H1 (cell line): ENCODE measurements at regions not wholly inside any gene's neighbourhood (a gene's known extent, or its start where the extent isn't known, plus 50 kb on each side); places are given as distances from the start of the nearest gene placed in this dataset.

ENCODE experiments used
- NANOG ChIP-seq: IDR thresholded peaks from 2 replicates; pipeline ENCODE4 v1.6.1; 2011; ENCODE audit warnings: low read length, low read depth, mild to moderate bottlenecking, inconsistent platforms; ENCODE audit not compliant: insufficient read depth, poor library complexity, severe bottlenecking
- RAD21 ChIP-seq, 2 experiments: IDR thresholded peaks in 1 of 2; conservative IDR thresholded peaks in 1 of 2; 2 replicates each; pipeline ENCODE4 v1.6.1; 2011; ENCODE audit warnings: low read depth in 2 of 2, low read length in 2 of 2, improper control_type of control experiment in 1 of 2, inconsistent platforms in 1 of 2, mild to moderate bottlenecking in 1 of 2, moderate library complexity in 1 of 2
- TAF7 ChIP-seq: optimal IDR thresholded peaks from 2 replicates; pipeline ENCODE3; 2011; ENCODE audit warnings: low read depth, mild to moderate bottlenecking, inconsistent platforms, low read length, moderate library complexity, borderline replicate concordance
- USF2 ChIP-seq: IDR thresholded peaks from 2 replicates; pipeline ENCODE4 v1.6.1; 2011; ENCODE audit warnings: low read length, improper control_type of control experiment

DNA sequence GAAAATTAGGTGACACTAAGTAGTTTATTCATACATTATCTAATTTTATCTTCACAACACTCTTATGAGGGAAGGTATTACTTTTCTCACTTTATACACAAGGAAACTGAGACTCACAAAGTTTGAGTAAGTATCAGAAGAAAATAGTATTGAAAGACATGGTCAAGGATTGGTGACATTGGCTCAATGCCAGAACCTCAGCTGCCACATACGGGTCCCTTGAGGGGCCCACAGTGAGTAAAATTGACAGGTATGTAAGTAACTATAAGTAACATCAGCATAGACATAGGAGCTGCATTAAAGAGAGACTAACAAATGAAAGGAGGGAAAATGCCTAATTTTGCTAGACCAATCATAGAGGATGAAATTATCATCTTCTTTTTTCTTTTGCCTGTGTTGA lies 134.1 kb downstream of the COX18 start (continued):
- TF ChIP-seq RAD21 (IDR thresholded peaks at IDR 0.05 in 1 of 2, conservative IDR thresholded peaks at IDR 0.05 in 1 of 2; ENCODE audit: low read depth in 2 of 2, low read length in 2 of 2) (no peak), USF2 (no peak), TAF7 (no peak), NANOG (no peak)
